Stimulated activated CD8-positive, alpha-beta memory T cell treated with anti-CD3 and anti-CD28 coated beads, Interleukin-7, amount 100 ng/mL, for 24 hours (primary cell): ENCODE measurements at regions not wholly inside any gene's neighbourhood (a gene's known extent, or its start where the extent isn't known, plus 50 kb on each side); places are given as distances from the start of the nearest gene placed in this dataset.
"Not testable (repeated sequence)": the region's sequence is repeated elsewhere in the genome, so short reads cannot be mapped to it uniquely, and the experiment has no call there.

Source experiments
- DNase-seq: peaks from one replicate; pipeline ENCODE4 v3.0.0-alpha.2; 2020; ENCODE audit warnings: low read depth

DNA sequence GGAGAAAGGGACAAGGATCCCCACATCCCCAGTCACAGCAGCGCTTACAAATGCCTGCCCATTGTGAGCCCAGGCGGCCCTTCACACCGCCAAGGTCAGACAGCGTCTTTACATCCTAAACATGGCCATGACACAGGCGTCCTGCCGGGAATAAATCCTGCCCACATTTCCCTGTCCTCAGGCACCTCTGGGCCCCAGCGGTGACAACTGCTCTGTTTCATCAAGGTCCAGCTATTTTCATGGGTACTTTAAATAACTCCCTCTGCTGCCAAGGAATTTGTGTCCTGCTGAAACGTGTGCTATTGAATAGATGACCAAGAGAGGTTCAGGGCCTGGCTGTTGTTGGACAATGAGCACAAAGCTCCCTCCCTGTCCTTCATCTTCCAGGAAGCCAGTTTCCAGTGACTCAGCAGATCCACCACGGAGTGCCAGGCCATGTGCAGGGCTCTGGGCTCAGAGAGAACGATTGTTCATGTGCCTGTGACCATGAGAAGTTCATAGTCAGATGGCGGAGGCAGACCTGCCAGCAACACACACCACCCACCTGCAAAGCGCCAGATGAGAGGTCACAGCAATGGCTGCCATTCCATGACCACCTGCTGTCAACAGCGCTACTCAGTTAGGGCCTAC, 195.8 kb downstream of the MATN1 start:
- no peak for DNase-seq

DNA sequence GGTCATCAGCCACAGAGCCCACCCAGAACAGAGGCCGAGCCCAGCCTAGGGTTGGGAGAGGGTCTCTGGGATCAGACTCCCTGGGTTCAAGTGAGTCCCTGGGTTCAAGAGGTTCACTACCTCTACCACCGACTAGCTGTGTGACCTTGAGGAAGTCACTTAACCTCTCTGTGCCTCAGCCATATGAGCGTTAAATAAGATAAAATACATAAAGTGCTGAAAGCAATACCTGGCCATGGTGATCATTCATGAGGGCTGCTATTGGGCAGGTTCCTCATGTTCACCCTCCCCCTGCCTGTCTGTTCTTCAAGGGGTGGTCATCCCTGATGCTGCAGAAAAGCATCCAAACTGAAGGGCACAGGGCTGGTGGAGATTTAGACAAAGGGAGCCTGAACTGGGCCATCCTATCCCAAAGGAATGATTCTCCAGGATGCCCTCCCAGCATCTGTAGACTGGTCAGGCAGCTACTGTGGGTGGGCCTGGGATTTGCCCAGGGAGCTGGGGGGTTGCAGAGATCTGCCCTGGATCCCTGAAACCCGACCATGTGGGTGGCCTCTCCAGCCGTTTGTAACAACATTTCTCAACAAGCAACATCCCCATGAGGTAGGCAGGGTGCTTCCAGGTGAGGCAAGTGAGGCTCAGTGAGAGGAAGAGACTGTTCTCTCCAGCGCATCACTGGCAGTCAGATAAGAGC, 196.6 kb downstream of the MATN1 start:
- DNase-seq: no peak

DNA sequence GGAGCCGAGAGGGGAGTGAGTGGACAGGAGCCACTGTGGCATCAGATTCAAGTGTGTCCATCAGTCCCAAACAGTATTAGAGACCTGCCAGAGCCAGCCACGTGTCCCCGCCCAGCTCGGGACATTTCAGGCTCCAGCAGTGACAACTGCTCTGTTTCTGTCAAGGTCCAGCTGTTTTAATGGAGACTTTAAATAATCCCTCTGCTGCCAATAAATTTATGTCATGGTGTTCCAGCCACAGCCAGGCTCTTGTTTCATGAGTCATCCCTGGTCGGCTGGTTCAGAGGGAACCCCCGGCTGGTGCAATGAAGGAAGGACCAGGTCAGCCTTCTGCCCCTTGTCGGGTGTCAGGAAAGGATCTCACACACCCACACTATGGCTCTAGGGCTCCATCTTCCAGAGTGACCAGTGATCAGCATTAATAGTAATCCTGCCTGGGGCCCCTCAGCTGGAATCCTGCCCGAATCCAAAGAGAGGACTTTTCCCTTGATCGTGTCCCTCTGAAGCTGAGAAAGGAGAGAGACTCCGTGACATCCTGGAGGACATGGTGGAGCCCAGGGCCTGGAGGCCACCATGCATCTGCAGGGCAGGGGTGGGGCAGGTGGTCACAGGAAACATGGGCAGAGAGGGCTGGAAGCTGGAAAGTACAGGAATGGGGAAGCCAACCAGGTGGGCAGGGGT, 197.3 kb downstream of the MATN1 start:
- no peak for DNase-seq

DNA sequence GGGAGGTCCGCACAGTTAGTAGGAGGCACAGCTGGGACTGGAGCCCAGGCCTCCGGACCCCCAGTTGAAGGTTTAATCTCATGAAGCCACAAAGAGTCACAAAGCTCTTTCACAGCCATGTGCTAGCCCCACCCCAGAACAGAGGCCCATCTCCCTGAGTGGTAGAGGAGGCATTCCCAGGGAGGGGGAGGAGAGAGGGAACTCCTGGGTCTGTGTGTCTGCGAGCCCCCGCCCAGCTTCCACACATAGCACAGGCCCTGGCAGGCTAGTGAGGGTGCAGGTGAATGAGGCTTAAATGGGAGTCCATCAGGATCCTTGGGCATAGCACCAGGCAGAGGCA, 197.8 kb downstream of the MATN1 start:
- DNase-seq: no peak

DNA sequence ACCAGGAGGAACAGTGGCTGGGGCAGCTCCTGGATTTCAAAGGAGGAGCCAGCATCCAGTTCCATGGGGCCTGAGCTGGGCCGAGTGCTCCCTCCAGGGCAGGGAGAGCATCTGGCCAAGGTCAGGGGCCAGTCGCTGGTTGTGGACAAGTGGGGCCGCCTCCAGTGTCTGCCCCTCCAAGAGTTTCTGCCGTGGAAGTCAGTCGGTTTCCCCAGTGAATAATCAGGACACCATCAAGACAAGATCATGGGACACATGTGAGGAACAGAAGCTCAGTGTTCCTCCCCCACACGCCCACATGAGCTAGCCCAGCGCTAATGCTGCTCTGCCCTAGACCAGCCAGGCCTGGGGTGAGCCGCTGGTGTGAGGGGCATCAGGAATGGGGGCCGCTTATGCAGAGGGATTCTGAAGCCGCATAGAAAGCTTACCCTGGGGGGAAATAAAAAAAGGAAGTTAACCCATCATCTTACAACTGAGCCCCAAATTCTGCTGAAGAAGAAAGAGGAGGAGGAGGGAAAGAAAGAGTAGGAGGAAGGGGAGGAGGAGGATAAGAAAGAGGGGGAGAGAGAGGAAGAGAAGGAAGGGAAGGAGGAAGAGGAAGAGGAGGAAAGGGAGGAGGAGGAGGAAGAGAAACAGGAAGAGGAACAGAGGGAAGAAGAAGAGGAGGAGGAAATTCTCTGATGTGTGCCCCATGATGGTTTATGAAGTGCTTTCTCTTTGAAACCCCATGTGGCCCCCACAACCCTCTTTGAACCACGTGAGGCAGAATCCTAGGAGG, 198.4 kb downstream of the MATN1 start:
- DNase-seq: no peak

DNA sequence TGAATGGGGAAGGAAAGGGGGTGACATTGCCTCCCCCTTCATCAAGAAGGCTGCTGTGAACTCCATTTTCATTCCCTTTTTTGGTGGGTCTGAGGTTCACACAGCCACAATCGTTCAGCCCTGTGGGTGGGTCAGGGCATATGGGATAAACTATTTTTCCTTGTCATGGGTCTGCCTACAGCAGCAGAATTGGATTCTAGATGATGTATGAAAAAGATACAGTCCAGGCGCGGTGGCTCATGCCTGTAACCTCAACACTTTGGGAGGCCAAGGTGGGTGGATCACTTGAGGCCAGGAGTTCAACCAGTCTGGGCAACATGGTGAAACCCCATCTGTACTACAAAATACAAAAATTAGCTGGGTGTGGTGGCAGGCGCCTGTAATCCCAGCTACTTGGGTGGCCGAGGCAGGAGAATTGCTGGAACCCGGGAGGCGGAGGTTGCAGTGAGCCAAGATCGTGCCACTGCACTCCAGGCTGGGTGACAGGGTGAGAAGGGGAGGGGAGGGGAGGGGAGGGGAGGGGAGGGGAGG, 199.3 kb downstream of the MATN1 start:
- DNase-seq: not testable (repeated sequence)

DNA sequence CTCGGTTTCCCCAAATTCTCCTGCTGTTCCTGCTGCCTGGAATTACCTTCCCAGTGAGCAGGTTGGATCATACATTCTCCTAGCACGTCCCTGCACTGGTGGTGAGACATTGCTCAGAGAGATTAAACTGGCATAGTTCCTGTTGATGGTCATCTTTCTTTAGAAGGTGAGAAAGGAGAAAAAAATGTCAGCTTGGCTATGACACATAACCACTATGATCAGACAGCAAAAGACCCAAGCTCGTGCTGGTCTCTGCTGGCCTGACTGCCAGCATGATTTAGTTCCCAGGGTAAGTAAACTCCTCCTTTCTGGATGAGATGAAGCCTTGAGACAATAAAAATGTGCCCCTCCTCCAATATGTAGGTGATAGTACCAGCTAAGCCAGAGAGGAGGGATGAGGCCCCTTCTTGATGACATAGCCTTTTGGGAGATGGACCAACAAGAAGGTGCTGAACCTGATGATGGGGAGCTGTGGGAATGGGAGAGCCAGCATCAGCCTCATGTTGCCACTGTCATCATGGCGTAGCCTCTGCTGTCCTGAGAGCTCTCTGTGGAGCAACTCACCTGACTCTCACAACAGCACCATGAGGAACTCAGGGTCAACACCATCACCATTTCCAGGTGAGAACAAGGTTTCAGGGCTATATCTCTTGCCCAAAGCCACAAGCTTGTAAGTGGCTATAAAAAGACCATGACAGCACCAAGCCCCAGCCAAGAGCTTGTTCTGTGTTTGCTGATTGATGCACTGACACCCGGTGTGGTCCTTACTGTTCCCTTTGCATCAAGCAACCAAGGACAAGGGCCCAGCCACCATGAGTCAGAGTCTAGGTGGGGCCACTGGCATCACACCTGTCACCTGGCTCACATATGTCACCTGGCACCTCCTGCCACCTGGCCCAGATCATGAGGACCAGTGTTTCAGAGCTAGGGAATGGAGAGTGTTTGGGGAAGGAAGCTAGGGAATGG, 200.0 kb downstream of the MATN1 start:
- no peak for DNase-seq

DNA sequence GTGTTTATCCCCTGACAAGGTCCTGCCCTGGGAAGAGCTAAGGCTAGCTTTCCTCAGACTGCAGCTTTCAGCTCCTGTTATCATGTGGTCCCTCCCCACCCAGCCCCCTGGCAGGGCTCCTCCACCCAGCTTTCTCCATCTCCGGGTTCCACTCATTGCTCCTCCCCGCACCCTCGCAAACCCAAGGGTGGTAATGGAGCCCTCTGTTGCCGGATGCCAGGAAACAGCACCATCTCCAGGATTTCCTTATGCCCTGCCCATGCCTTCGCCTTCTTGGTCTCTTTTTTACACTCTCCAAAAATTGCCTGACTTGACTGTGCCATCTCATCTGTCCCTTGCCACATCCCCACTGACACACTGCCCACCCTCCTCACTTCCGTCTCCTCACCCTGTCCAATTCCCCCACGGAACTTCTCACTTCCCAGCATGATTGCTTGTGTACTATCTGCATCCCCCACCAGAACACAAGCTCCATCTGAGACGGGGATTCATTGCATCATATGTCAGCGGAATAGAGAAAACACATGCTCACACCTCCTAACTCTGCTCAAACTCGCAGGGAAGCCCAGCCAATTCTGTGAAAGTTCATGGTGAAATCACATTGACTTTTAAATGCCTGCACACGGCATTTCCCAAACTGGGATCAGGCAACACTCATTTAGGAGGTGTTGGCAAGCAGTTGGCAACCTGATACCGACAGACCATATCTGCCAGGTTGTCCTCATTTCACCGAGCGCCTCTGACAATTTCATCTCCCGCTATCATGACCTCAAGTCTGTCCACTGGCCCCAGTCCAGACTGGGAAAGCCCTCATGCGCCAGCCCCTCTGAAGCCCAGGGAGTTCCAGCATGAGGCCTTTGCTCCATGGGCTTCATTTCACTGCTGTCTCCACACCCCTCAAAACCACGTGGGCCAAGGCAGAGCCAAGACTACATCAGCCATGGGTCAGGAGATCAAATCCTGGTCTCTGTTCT, 201.1 kb downstream of the MATN1 start:
- no peak for DNase-seq

DNA sequence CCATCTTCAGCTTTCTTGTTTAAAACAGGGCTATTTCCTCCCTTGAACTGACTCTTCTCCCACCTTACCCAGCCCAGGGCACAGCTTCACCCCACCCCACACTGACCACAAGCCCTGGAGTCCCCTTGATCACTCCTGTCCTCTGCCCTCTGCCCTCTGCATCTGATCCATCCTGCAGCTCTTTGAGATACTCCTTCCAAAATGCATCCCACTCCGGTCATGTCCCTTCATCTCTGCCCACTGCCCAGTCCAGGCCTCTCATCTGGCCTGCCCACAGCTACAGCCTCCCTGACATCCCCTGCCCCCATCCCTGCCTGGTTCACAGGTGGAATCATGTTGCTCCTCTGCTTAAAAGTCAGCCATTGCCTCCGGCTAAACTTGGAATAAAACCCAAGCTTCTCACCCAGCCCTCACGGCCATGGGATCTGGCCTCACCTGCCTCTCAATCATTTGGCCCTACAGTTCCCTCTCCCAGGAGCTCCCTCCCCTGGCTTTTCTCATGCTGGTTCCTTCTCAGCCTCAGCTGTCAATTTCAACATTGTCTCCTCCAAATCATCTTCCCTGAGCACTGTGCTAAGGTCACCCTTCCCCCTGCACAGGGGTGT, 202.0 kb downstream of the MATN1 start:
- no peak for DNase-seq

DNA sequence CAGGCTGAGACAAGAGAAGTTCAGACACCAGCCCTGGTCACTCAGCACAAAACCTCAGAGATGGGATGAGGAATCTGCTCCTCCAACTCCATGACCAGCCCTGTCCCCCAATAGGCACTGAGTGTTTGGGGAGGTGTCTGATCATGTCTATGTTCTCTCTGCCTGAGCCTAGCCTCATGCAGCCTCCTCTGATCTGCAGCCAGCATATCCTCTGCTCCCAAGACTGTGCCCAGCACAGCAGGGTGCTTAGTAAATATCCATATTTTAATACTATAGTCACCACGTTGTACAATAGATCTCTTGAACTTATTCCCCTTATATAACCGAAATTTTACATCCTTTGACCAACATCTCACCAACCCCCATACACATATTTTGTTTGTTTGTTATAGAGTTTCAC, 202.9 kb downstream of the MATN1 start:
- no peak for DNase-seq

DNA sequence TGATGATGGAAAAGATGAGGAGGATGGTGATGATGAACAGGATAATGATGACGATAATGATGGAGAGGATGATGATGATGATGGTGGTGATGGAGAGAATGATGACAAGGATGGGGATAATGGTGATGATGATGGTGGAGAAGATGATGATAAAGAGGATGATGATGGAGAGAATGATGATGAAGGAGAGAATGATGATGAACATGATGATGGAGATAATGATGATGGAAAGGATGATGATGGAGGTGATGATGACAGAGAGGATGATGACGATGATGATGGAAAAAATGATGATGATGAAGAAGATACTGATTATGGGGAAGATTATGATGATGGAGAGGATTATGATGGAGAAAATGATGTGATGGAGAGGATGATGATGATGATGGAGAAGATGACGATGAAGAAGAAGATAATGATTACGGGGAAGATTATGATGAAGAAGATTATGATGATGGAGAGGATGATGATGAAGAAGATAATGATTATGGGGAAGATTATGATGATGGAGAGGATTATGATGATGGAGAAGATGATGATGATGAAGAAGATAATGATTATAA, 204.1 kb downstream of the MATN1 start:
- DNase-seq: no peak

DNA sequence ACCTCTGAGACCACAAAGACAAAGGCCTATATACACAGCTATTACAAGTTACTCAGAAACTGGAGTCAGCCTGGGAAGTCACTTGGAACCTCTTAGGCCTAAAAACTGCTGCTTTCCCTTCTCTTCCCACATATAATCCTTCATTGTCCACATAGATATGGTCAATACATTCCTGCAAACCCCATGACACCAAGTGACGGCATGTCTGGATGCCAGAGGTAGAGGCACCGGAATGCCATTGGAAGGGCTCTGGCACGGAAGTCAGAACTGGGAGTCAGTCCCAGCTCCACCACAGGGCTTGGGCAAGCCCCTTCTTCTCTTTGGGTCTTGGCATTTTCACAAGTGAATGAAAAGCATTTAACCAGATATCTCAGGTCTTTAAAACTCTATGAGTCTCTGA, 204.7 kb downstream of the MATN1 start:
- no peak for DNase-seq

DNA sequence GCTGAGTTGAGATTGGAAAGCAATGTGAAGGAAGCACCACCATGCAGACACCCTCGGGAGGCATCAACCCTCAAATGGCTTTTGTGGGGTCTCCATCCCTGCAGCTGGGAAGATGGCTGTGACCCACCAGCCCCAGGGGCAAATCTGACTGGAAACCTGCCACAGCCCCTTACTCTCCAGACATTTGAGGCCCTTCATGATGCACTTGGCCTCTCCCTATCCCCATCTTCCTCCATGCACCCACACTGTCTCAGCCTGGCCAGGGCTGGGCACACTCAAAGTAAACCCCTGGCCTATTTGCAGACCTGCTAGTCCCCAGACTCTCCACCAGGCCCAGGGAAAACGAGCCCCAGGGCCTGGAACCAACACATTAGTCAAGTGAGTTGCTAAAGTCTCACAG, 205.2 kb downstream of the MATN1 start:
- DNase-seq: no peak

DNA sequence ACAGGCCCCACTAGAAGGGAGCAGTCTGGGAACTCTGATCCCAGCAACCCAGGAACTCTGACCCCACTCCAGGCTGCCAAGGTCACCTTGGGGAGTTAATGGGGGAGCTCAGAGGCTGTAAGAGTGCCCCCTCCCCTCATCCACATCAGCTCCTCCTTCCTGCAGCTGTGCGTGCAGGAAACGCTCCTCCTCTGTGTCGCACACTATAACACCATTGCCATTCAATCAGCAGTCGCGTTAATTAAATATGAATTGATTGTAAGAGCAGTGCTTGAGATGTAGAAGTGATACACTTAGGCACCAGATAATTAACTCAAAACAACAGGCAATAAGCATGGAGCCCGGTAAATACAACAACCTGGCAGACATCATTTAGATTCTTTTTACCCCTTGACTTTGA, 205.7 kb downstream of the MATN1 start:
- not testable (repeated sequence) for DNase-seq

DNA sequence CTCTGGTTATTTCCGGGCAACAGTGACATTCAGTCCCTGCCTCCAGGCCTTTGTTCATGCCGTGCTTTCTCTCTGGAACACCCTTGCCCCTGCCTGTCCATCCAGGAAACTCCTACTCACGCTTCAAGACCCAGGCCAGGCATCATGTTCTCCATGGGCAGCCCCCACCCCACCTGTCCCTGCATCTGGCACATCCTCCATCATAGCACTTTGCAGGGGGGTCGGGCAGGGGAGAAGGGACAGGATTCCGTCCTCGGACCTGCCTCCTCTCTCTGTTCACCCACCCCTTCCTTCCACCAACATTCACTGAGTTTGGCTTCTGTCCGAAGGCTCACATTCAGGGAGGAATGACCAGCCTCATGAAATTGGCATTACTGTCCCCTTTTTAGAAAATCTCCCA, 206.1 kb downstream of the MATN1 start:
- not testable (repeated sequence) for DNase-seq

DNA sequence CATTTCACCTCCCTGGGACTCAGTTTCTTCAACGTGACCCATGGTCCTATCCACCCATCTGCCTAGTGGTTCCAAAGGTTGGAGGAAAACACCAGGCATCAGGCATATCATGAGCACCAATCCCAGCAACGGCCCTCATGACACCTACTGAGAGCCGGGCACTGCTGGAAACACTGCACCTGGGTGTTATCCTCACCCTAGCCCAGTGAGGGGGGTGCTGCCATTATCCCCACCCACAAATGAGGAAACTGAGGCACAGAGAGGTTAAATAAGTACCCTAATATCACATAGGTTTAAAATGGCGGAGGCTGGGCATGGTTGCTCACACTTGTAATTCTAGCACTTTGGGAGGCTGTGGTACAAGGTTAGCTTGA, 206.9 kb downstream of the MATN1 start:
- DNase-seq: no peak

DNA sequence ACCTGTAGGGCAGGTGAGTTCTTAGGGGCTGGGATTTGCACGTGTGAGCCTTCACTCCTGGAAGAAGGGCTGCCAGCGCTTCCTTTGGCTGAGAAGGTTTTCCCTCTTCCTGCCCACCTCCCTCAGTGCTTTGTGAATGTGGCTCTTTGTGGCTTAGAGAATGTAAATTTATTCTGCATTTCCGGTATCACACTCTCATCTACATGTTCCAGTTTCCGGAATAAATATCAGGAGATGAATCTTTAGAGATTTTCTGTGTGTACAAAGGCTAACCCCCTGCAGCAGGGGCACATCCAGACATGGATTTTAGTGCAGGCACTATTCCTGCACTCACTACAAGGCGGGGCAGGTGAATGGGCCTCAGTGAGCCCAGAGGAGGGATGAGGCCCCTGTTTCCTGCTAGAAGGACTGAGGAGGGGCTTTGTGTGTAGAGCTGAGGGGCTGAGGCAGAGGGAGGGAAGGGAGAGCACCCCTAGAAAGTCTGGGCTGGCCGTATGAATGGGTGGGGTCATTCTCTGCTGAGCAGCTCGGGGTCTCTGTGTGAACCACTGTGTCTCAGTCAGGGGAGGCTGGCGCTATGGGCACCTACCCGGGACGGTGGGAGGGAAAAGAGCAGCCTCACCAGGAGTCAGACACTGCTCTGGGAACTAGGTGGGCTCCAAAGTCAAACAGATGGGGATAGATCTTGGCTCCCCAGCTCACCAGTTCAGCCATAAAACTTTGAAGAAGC, 207.5 kb downstream of the MATN1 start:
- DNase-seq: no peak

DNA sequence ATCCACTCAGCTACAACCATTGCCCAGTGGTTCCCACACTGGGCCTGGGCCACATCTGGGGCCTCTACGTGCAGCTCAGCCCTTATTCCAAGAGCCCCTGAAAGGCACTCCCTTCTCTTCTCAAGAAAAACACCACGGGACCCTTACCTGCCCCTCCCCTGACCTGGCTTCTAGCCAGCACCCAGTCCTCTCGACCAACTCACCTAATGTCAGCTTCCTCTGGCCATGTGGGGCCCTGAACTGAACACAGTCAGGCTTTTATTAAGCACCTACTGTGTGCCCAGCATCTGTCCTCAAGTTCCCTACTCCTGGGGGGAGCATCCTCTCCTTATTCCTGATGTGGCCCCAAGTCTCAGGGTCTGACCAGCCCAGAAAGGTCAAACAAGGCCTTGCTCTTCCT, 208.4 kb downstream of the MATN1 start:
- DNase-seq: no peak

DNA sequence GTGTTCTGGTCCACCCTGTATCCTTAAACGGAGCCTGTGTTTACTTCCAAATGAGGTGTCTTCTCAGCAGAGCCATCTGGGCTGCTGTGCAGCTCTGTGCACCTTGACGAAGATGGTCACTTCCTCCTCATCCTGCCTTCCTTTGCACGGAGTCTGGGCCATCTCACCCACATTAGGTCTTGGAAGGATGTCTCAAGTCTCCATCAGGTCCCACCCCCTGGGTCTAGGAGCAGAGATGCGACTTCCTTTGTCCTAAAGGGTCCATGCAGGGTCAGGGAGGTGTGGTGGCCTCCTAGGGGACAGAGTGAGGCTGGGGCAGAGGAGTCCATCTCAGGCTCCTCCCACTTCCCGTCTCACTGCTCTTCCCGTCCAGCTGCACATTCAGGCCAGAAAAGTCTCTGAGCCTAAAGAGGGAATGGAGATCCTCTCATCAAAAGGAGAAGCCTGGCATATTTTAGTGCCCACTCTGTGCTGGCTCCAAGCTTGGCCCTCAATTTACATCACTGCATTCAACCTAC, 209.2 kb downstream of the MATN1 start:
- no peak for DNase-seq
